MM.1S (cell line): ENCODE measurements at regions not wholly inside any gene's neighbourhood (a gene's known extent, or its start where the extent isn't known, plus 50 kb on each side); places are given as distances from the start of the nearest gene placed in this dataset.

Experiments used
- EZH2 ChIP-seq: fragments of 300-600 bp; sonication (generic); optimal IDR thresholded peaks from 2 replicates; pipeline ENCODE3; 2017; ENCODE audit warnings: low read depth, mild to moderate bottlenecking, antibody characterized with exemption, low read length, mixed read lengths
- EZH2phosphoT487 ChIP-seq: fragments of 300-600 bp; sonication (generic); IDR thresholded peaks from 2 replicates; pipeline ENCODE4 v1.6.1; 2018; ENCODE audit warnings: antibody characterized with exemption, low read length
- TF ChIP-seq, protein P1 (sequence below): fragments of 300-600 bp; sonication (generic); IDR thresholded peaks from 2 replicates; pipeline ENCODE4 v1.5.1; 2016; ENCODE audit warnings: antibody characterized with exemption, low read length, mixed read lengths

DNA sequence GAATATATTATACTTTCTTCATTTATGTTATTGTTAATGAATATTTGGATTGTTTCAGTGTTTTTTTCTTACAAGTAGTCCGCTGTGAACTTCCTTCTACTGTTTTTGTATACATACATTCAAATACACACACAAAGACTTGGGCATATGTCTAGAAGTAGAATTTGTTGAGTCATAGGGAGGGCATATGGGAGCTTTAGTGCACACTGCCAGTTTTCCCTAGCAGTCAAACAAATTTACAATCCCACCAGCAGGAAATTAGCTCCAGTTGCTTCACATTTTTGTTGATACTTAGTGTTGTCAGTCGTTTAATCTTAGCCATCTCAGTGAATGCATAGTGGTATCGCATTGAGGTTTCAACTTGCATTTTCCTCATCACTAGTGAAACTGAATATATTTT, 492.3 kb downstream of the DIPK2A start:
- TF ChIP-seq, protein P1, sequence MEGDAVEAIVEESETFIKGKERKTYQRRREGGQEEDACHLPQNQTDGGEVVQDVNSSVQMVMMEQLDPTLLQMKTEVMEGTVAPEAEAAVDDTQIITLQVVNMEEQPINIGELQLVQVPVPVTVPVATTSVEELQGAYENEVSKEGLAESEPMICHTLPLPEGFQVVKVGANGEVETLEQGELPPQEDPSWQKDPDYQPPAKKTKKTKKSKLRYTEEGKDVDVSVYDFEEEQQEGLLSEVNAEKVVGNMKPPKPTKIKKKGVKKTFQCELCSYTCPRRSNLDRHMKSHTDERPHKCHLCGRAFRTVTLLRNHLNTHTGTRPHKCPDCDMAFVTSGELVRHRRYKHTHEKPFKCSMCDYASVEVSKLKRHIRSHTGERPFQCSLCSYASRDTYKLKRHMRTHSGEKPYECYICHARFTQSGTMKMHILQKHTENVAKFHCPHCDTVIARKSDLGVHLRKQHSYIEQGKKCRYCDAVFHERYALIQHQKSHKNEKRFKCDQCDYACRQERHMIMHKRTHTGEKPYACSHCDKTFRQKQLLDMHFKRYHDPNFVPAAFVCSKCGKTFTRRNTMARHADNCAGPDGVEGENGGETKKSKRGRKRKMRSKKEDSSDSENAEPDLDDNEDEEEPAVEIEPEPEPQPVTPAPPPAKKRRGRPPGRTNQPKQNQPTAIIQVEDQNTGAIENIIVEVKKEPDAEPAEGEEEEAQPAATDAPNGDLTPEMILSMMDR, result no peak
- TF ChIP-seq EZH2, result no peak
- TF ChIP-seq EZH2phosphoT487, result no peak
